PC-3 (cell line): ENCODE measurements at regions not wholly inside any gene's neighbourhood (a gene's known extent, or its start where the extent isn't known, plus 50 kb on each side); places are given as distances from the start of the nearest gene placed in this dataset.

Experiments used
- ATAC-seq: fragments of 200-7000 bp; cut with Tn5 transposase; 2 replicates; pipeline ENCODE4 v1.9.1; 2020; ENCODE audit warnings: mild to moderate bottlenecking, moderate library complexity
- BruUV-seq: library from RNA; stranded (reverse); fragments of 400-500 nt; replicated peaks from 2 replicates; lab custom pipeline; 2021; lab: Mats Ljungman, UMichigan
- CTCF ChIA-PET: fragments of 300-600 bp; sonication (Branson Sonifier 250); formaldehyde crosslinking; loops from one replicate; lab custom pipeline; 2022; ENCODE audit warnings: antibody characterized with exemption; lab: Charles Lee
- POLR2A ChIA-PET: fragments of 300-600 bp; sonication (Branson Sonifier 250); formaldehyde crosslinking; loops from one replicate; lab custom pipeline; 2022; ENCODE audit warnings: antibody characterized with exemption; ENCODE audit not compliant: unreplicated experiment; lab: Charles Lee
- DNase-seq: peaks from one replicate; pipeline ENCODE4 v3.0.0-alpha.2; 2015
- H2AFZ ChIP-seq: fragments of 300-600 bp; sonication (generic); 2 replicates; pipeline ENCODE4 v1.6.0; 2016; ENCODE audit warnings: antibody characterized with exemption, low read length
- H3F3A ChIP-seq: fragments of 300-600 bp; sonication (generic); one replicate; pipeline ENCODE4 v1.6.0; 2017; ENCODE audit warnings: antibody characterized with exemption, low read length, control low read depth, mild to moderate bottlenecking; ENCODE audit not compliant: unreplicated experiment
- H3K27ac ChIP-seq: fragments of 300-600 bp; sonication (generic); 2 replicates; pipeline ENCODE4 v1.5.1; 2016; ENCODE audit warnings: mild to moderate bottlenecking, low read length
- H3K27me3 ChIP-seq: fragments of 300-600 bp; sonication (generic); 2 replicates; pipeline ENCODE4 v1.6.1; 2016; ENCODE audit warnings: low read length, mixed read lengths
- H3K36me3 ChIP-seq: fragments of 300-600 bp; sonication (generic); 2 replicates; pipeline ENCODE4 v1.6.1; 2016; ENCODE audit warnings: low read depth, mixed run types, low read length, mixed read lengths
- H3K4me1 ChIP-seq: fragments of 300-600 bp; sonication (generic); 2 replicates; pipeline ENCODE4 v1.5.1; 2016; ENCODE audit warnings: low read length; ENCODE audit not compliant: insufficient read depth
- H3K4me2 ChIP-seq: fragments of 300-600 bp; sonication (generic); 2 replicates; pipeline ENCODE4 v1.6.0; 2016; ENCODE audit warnings: low read length
- H3K4me3 ChIP-seq: fragments of 300-600 bp; sonication (generic); 2 replicates; pipeline ENCODE4 v1.5.1; 2016; ENCODE audit warnings: mild to moderate bottlenecking, low read length, mixed read lengths
- H3K79me2 ChIP-seq: fragments of 300-600 bp; sonication (generic); 2 replicates; pipeline ENCODE4 v1.6.1; 2017; ENCODE audit warnings: low read length, mixed read lengths
- H3K9ac ChIP-seq: fragments of 300-600 bp; sonication (generic); 2 replicates; pipeline ENCODE4 v1.6.0; 2016; ENCODE audit warnings: mild to moderate bottlenecking, low read length
- H3K9me2 ChIP-seq: fragments of 300-600 bp; sonication (generic); replicated peaks from 2 replicates; pipeline ENCODE4 v1.6.1; 2016; ENCODE audit warnings: mixed run types, low read length, mixed read lengths
- H3K9me3 ChIP-seq: fragments of 300-600 bp; sonication (generic); 2 replicates; pipeline ENCODE4 v1.6.1; 2016; ENCODE audit warnings: low read length, mixed read lengths
- H4K20me1 ChIP-seq: fragments of 300-600 bp; sonication (generic); 2 replicates; pipeline ENCODE4 v1.6.1; 2016; ENCODE audit warnings: low read length, mixed read lengths
- CTCF ChIP-seq: fragments of 300-600 bp; sonication (generic); conservative IDR thresholded peaks from 2 replicates; pipeline ENCODE4 v1.5.1; 2017; ENCODE audit warnings: antibody characterized with exemption, low read depth, mild to moderate bottlenecking, low read length
- EZH2 ChIP-seq: fragments of 300-600 bp; sonication (generic); IDR thresholded peaks from one replicate; pipeline ENCODE4 v1.6.1; 2017; ENCODE audit warnings: antibody characterized with exemption, mild to moderate bottlenecking, low read length; ENCODE audit not compliant: unreplicated experiment
- EZH2phosphoT487 ChIP-seq: fragments of 300-600 bp; sonication (generic); IDR thresholded peaks from 2 replicates; pipeline ENCODE4 v1.6.1; 2018; ENCODE audit warnings: mild to moderate bottlenecking, antibody characterized with exemption, low read length, borderline replicate concordance
- intact Hi-C: fragments of 100-400 bp; cut with micrococcal nuclease; formaldehyde crosslinking; loops from 2 replicates; pipeline ENCODE4 v1.9.0; 2023

- H3K9me2 ChIP-seq = no peaks in the 10 kb centered on the region
- no peaks in the 10 kb centered on the region for H3K9me3 ChIP-seq
- no peak overlapping the region for H3K27ac ChIP-seq
- CTCF ChIA-PET = no interaction called here
- POLR2A ChIA-PET = no interaction called here
- H3K9ac ChIP-seq = no peak overlapping the region
- H2AFZ ChIP-seq = no peak overlapping the region
- H3K79me2 ChIP-seq = no peaks in the 10 kb centered on the region
- H4K20me1 ChIP-seq = no peaks in the 10 kb centered on the region
- no peaks in the 10 kb centered on the region for H3K27me3 ChIP-seq
- DNase-seq = no peak
- no peaks in the 10 kb centered on the region for H3F3A ChIP-seq
- intact Hi-C loops = no loop called here
- no peak for ATAC-seq
- H3K36me3 ChIP-seq = no peaks in the 10 kb centered on the region
- H3K4me1 ChIP-seq = no peaks in the 10 kb centered on the region
- H3K4me2 ChIP-seq = no peak overlapping the region
- TF ChIP-seq CTCF = no peak
- TF ChIP-seq EZH2 = no peak
- TF ChIP-seq EZH2phosphoT487 = no peak
- BruUV-seq = no TSS peak
- H3K4me3 ChIP-seq = no peak overlapping the region
These were observed 239.0 kb downstream of the EIPR1 start for GRCh38 chr2:3138621-3139020.

- no peak for DNase-seq
- H3K9ac ChIP-seq = no peak overlapping the region
- BruUV-seq = no TSS peak
- H3K4me3 ChIP-seq = no peak overlapping the region
- H3K36me3 ChIP-seq = no peaks in the 10 kb centered on the region
- no peaks in the 10 kb centered on the region for H3K9me2 ChIP-seq
- no peaks in the 10 kb centered on the region for H4K20me1 ChIP-seq
- CTCF ChIA-PET = no interaction called here
- intact Hi-C loops = no loop called here
- POLR2A ChIA-PET = no interaction called here
- H3K9me3 ChIP-seq = no peaks in the 10 kb centered on the region
- no peaks in the 10 kb centered on the region for H3K4me1 ChIP-seq
- H3K4me2 ChIP-seq = no peak overlapping the region
- no peak for ATAC-seq
- H2AFZ ChIP-seq = no peak overlapping the region
- no peaks in the 10 kb centered on the region for H3F3A ChIP-seq
- H3K27ac ChIP-seq = no peak overlapping the region
- H3K27me3 ChIP-seq = no peaks in the 10 kb centered on the region
- TF ChIP-seq CTCF (no peak), EZH2 (no peak), EZH2phosphoT487 (no peak)
- no peaks in the 10 kb centered on the region for H3K79me2 ChIP-seq
These were observed 239.8 kb downstream of the EIPR1 start for GRCh38 chr2:3137651-3138300.

GRCh38 chr2:3135676-3136075 is 241.9 kb downstream of the EIPR1 start:
- H3F3A ChIP-seq = no peaks in the 10 kb centered on the region
- intact Hi-C loops = no loop called here
- no peak overlapping the region for H3K9ac ChIP-seq
- no peaks in the 10 kb centered on the region for H3K27me3 ChIP-seq
- ChIA-PET POLR2A (no interaction called here), CTCF (no interaction called here)
- no peaks in the 10 kb centered on the region for H3K36me3 ChIP-seq
- no peaks in the 10 kb centered on the region for H3K4me1 ChIP-seq
- H3K79me2 ChIP-seq = no peaks in the 10 kb centered on the region
- no peak for TF ChIP-seq EZH2
- no peak for TF ChIP-seq CTCF
- no peak for TF ChIP-seq EZH2phosphoT487
- BruUV-seq = no TSS peak
- no peak for ATAC-seq
- no peak overlapping the region for H2AFZ ChIP-seq
- H3K9me2 ChIP-seq = no peaks in the 10 kb centered on the region
- no peak overlapping the region for H3K4me3 ChIP-seq
- H3K9me3 ChIP-seq = no peaks in the 10 kb centered on the region
- H4K20me1 ChIP-seq = no peaks in the 10 kb centered on the region
- H3K27ac ChIP-seq = no peak overlapping the region
- DNase-seq = no peak
- no peak overlapping the region for H3K4me2 ChIP-seq
